SK-N-SH treated with all-trans-retinoic acid at 6 μM for 48 hours (cell line): ENCODE measurements at regions not wholly inside any gene's neighbourhood (a gene's known extent, or its start where the extent isn't known, plus 50 kb on each side); places are given as distances from the start of the nearest gene placed in this dataset.

Experiments
- ATAC-seq: fragments of 200-7000 bp; cut with Tn5 transposase; 3 replicates; pipeline ENCODE4 v1.9.1; 2020; ENCODE audit warnings: mild to moderate bottlenecking, moderate library complexity
- ARNTL ChIP-seq: fragments of 450-650 bp; formaldehyde crosslinking; IDR thresholded peaks from 2 replicates; pipeline ENCODE4 v1.5.0; 2020; ENCODE audit warnings: low read depth, mild to moderate bottlenecking, moderate library complexity, borderline replicate concordance
- BACH2 ChIP-seq: fragments of 250-450 bp; sonication (Bioruptor Pico); IDR thresholded peaks from 2 replicates; pipeline ENCODE4 v1.9.0; 2021; ENCODE audit warnings: mild to moderate bottlenecking, borderline replicate concordance
- ESRRG ChIP-seq: fragments of 250-450 bp; sonication (Bioruptor Pico); IDR thresholded peaks from 2 replicates; pipeline ENCODE4 v1.6.1; 2021; ENCODE audit warnings: mild to moderate bottlenecking
- GLIS3 ChIP-seq: fragments of 250-450 bp; sonication (Bioruptor Pico); IDR thresholded peaks from 2 replicates; pipeline ENCODE4 v1.5.0; 2020; ENCODE audit warnings: mild to moderate bottlenecking, moderate library complexity
- ISL1 ChIP-seq: fragments of 250-450 bp; sonication (Bioruptor Pico); IDR thresholded peaks from 2 replicates; pipeline ENCODE4 v2.1.2; 2022; ENCODE audit warnings: mild to moderate bottlenecking, moderate library complexity
- OSR1 ChIP-seq: fragments of 250-450 bp; sonication (Bioruptor Pico); IDR thresholded peaks from 2 replicates; pipeline ENCODE4 v1.8.0; 2022; ENCODE audit warnings: moderate library complexity, mild to moderate bottlenecking, inconsistent platforms
- PPARA ChIP-seq: fragments of 250-450 bp; sonication (Bioruptor Pico); IDR thresholded peaks from 2 replicates; pipeline ENCODE4 v1.5.0; 2020; ENCODE audit warnings: mild to moderate bottlenecking, borderline replicate concordance
- RARB ChIP-seq: fragments of 250-450 bp; sonication (Bioruptor Pico); IDR thresholded peaks from 2 replicates; pipeline ENCODE4 v1.8.0; 2021; ENCODE audit warnings: mild to moderate bottlenecking, moderate library complexity
- SNAI2 ChIP-seq: fragments of 250-450 bp; sonication (Bioruptor Pico); IDR thresholded peaks from 2 replicates; pipeline ENCODE4 v1.5.0; 2020; ENCODE audit warnings: mild to moderate bottlenecking, moderate library complexity
- TOX ChIP-seq: fragments of 250-450 bp; sonication (Bioruptor Pico); IDR thresholded peaks from 2 replicates; pipeline ENCODE4 v1.8.0; 2021; ENCODE audit warnings: mild to moderate bottlenecking, moderate library complexity, borderline replicate concordance
- ZC3H10 ChIP-seq: fragments of 250-450 bp; sonication (Bioruptor Pico); IDR thresholded peaks from 2 replicates; pipeline ENCODE4 v1.5.1; 2021; ENCODE audit warnings: mild to moderate bottlenecking, moderate library complexity
- ZFP3 ChIP-seq: fragments of 250-450 bp; sonication (Bioruptor Pico); IDR thresholded peaks from 2 replicates; pipeline ENCODE4 v1.5.0; 2020; ENCODE audit warnings: mild to moderate bottlenecking, moderate library complexity
- ZFP30 ChIP-seq: fragments of 450-650 bp; formaldehyde crosslinking; IDR thresholded peaks from 2 replicates; pipeline ENCODE4 v1.5.0; 2022; ENCODE audit warnings: mild to moderate bottlenecking, moderate library complexity
- ZNF8 ChIP-seq: fragments of 450-650 bp; formaldehyde crosslinking; IDR thresholded peaks from 2 replicates; pipeline ENCODE4 v1.5.0; 2020; ENCODE audit warnings: mild to moderate bottlenecking, moderate library complexity
- TF ChIP-seq, protein P1 (sequence below): fragments of 250-450 bp; sonication (Bioruptor Pico); IDR thresholded peaks from 2 replicates; pipeline ENCODE4 v1.8.0; 2020; ENCODE audit warnings: mild to moderate bottlenecking, moderate library complexity, borderline replicate concordance
- TF ChIP-seq, protein P2 (sequence below): fragments of 250-450 bp; sonication (Bioruptor Pico); IDR thresholded peaks from 2 replicates; pipeline ENCODE4 v1.5.0; 2020; ENCODE audit warnings: mild to moderate bottlenecking, moderate library complexity
- TF ChIP-seq, protein P3 (sequence below): fragments of 250-450 bp; sonication (Bioruptor Pico); IDR thresholded peaks from 2 replicates; pipeline ENCODE4 v1.5.1; 2021; ENCODE audit warnings: mild to moderate bottlenecking, moderate library complexity
- TF ChIP-seq, protein P4 (sequence below): fragments of 250-450 bp; sonication (Bioruptor Pico); IDR thresholded peaks from 2 replicates; pipeline ENCODE4 v1.5.1; 2020; ENCODE audit warnings: low read depth, mild to moderate bottlenecking, moderate library complexity
- TF ChIP-seq, protein P5 (sequence below): fragments of 250-450 bp; sonication (Bioruptor Pico); IDR thresholded peaks from 2 replicates; pipeline ENCODE4 v1.8.0; 2021; ENCODE audit warnings: low read depth, mild to moderate bottlenecking, moderate library complexity, borderline replicate concordance

DNA sequence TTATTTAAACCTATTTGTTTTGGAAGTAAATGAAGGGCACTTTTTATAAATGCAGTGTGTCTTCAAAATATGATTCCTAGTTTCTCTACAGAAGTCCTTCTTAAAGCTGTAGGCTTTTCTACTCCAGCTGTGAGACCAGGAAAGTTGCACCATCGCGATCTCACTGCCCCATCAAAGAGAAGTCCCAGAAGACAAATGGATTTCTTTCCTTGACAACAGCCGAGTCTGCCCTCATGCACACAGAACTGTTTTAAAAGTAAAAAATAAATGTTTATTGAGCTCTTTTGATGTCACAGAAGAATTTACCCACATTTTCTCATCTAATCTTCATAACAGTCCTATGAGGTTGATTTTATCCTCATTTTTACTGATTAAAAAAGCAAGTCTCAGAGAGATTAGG lies 324.4 kb upstream of the NT5E start (continued):
- TF ChIP-seq, protein P1, sequence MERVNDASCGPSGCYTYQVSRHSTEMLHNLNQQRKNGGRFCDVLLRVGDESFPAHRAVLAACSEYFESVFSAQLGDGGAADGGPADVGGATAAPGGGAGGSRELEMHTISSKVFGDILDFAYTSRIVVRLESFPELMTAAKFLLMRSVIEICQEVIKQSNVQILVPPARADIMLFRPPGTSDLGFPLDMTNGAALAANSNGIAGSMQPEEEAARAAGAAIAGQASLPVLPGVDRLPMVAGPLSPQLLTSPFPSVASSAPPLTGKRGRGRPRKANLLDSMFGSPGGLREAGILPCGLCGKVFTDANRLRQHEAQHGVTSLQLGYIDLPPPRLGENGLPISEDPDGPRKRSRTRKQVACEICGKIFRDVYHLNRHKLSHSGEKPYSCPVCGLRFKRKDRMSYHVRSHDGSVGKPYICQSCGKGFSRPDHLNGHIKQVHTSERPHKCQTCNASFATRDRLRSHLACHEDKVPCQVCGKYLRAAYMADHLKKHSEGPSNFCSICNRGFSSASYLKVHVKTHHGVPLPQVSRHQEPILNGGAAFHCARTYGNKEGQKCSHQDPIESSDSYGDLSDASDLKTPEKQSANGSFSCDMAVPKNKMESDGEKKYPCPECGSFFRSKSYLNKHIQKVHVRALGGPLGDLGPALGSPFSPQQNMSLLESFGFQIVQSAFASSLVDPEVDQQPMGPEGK, result no peak
- no peak for TF ChIP-seq ZC3H10 (CRISPR knock-in tag)
- TF ChIP-seq BACH2 (CRISPR knock-in tag), result no peak
- no peak for TF ChIP-seq OSR1 (CRISPR knock-in tag)
- no peak for TF ChIP-seq ZFP3 (CRISPR knock-in tag)
- no peak for TF ChIP-seq GLIS3 (CRISPR knock-in tag)
- no peak for TF ChIP-seq PPARA

DNA sequence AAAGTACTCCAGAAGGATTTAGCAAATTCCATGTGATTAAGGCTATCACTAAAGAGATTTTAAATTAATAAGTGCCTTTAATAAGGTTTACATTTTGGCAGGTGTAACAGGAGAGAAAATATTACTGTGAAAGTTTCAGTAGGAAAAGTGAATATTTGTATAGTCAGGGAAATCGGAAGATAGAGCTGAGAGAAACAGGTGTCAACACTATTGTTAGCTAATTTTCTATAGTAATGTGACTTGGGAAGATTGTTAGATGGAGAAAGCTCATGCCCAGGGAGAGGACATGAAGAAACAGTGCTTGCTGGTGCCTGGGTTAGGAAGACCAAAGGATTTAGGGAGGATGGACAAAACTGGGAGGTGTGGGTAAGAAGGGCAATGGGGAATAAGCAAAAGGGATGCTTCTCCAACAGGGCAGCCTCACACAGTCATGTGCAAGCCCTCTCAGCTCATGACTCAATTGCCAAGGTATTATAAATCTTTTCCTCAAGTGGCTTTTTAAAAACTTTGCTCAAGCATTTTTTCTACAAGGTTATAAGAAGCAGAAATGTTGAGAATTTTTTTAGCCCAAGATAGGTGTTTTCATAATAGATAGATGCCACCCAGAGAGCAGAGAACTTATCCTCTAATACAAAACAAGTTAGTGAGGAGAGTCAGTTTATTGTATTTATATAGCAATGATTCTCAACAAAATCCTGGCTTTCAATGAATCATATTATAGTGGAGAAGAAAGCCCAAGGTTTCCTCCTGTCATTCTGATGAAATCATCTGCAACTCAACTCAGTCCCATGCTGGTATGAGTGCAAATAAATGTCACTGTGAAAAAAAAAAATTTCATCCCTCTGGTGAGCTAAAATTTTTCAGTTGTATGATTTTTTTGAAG lies 325.2 kb upstream of the NT5E start:
- ATAC-seq, result no peak
- no peak for TF ChIP-seq PPARA
- TF ChIP-seq, protein P2, sequence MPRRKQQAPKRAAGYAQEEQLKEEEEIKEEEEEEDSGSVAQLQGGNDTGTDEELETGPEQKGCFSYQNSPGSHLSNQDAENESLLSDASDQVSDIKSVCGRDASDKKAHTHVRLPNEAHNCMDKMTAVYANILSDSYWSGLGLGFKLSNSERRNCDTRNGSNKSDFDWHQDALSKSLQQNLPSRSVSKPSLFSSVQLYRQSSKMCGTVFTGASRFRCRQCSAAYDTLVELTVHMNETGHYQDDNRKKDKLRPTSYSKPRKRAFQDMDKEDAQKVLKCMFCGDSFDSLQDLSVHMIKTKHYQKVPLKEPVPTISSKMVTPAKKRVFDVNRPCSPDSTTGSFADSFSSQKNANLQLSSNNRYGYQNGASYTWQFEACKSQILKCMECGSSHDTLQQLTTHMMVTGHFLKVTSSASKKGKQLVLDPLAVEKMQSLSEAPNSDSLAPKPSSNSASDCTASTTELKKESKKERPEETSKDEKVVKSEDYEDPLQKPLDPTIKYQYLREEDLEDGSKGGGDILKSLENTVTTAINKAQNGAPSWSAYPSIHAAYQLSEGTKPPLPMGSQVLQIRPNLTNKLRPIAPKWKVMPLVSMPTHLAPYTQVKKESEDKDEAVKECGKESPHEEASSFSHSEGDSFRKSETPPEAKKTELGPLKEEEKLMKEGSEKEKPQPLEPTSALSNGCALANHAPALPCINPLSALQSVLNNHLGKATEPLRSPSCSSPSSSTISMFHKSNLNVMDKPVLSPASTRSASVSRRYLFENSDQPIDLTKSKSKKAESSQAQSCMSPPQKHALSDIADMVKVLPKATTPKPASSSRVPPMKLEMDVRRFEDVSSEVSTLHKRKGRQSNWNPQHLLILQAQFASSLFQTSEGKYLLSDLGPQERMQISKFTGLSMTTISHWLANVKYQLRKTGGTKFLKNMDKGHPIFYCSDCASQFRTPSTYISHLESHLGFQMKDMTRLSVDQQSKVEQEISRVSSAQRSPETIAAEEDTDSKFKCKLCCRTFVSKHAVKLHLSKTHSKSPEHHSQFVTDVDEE (CRISPR knock-in tag), result no peak
- TF ChIP-seq ISL1 (CRISPR knock-in tag), result no peak
- TF ChIP-seq GLIS3 (CRISPR knock-in tag), result no peak
- no peak for TF ChIP-seq ESRRG (CRISPR knock-in tag)
- no peak for TF ChIP-seq ZFP3 (CRISPR knock-in tag)
- no peak for TF ChIP-seq OSR1 (CRISPR knock-in tag)
- TF ChIP-seq, all 23 proteins: peak for 0

DNA sequence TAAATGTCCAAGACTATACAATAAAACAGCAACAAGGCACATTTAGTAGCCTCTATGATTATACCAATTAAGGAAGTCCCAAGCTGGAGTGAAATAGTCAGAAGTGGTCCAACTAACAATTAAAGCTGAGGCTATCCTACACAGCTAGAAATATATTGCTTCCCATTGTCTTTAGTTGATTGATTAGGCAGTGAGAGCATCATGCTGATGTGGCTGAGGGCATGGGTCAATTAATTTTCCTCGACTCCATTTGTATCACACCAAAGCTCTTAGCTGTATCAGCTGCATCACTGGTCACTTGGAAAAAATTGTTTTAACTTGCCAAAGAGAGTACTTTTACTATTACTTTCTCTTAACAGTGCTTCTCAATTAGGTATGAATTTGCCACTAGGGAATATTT lies 328.7 kb upstream of the NT5E start:
- ATAC-seq, result no peak
- TF ChIP-seq, protein P3, sequence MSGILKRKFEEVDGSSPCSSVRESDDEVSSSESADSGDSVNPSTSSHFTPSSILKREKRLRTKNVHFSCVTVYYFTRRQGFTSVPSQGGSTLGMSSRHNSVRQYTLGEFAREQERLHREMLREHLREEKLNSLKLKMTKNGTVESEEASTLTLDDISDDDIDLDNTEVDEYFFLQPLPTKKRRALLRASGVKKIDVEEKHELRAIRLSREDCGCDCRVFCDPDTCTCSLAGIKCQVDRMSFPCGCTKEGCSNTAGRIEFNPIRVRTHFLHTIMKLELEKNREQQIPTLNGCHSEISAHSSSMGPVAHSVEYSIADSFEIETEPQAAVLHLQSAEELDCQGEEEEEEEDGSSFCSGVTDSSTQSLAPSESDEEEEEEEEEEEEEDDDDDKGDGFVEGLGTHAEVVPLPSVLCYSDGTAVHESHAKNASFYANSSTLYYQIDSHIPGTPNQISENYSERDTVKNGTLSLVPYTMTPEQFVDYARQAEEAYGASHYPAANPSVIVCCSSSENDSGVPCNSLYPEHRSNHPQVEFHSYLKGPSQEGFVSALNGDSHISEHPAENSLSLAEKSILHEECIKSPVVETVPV (CRISPR knock-in tag), result no peak
- TF ChIP-seq, protein P4, sequence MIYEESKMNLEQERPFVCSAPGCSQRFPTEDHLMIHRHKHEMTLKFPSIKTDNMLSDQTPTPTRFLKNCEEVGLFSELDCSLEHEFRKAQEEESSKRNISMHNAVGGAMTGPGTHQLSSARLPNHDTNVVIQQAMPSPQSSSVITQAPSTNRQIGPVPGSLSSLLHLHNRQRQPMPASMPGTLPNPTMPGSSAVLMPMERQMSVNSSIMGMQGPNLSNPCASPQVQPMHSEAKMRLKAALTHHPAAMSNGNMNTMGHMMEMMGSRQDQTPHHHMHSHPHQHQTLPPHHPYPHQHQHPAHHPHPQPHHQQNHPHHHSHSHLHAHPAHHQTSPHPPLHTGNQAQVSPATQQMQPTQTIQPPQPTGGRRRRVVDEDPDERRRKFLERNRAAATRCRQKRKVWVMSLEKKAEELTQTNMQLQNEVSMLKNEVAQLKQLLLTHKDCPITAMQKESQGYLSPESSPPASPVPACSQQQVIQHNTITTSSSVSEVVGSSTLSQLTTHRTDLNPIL (CRISPR knock-in tag), result no peak
- no peak for TF ChIP-seq ZFP3 (CRISPR knock-in tag)
- TF ChIP-seq, protein P5, sequence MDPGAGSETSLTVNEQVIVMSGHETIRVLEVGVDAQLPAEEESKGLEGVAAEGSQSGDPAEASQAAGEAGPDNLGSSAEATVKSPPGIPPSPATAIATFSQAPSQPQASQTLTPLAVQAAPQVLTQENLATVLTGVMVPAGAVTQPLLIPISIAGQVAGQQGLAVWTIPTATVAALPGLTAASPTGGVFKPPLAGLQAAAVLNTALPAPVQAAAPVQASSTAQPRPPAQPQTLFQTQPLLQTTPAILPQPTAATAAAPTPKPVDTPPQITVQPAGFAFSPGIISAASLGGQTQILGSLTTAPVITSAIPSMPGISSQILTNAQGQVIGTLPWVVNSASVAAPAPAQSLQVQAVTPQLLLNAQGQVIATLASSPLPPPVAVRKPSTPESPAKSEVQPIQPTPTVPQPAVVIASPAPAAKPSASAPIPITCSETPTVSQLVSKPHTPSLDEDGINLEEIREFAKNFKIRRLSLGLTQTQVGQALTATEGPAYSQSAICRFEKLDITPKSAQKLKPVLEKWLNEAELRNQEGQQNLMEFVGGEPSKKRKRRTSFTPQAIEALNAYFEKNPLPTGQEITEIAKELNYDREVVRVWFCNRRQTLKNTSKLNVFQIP (CRISPR knock-in tag), result no peak
- no peak for TF ChIP-seq ZFP30 (CRISPR knock-in tag)
- TF ChIP-seq ISL1 (CRISPR knock-in tag), result no peak
- no peak for TF ChIP-seq ESRRG (CRISPR knock-in tag)
- no peak for TF ChIP-seq ZC3H10 (CRISPR knock-in tag)
- no peak for TF ChIP-seq RARB (CRISPR knock-in tag)
- TF ChIP-seq GLIS3 (CRISPR knock-in tag), result no peak
- TF ChIP-seq ARNTL (CRISPR knock-in tag), result no peak
- TF ChIP-seq TOX, result no peak
- no peak for TF ChIP-seq BACH2 (CRISPR knock-in tag)
- no peak for TF ChIP-seq ZNF8 (CRISPR knock-in tag)
- TF ChIP-seq, protein P2 (CRISPR knock-in tag), result no peak
- no peak for TF ChIP-seq OSR1 (CRISPR knock-in tag)
- no peak for TF ChIP-seq SNAI2 (CRISPR knock-in tag)
